Sigmoid colon (tissue), 6 donors: ENCODE measurements at regions not wholly inside any gene's neighbourhood (a gene's known extent, or its start where the extent isn't known, plus 50 kb on each side); places are given as distances from the start of the nearest gene placed in this dataset.

Source experiments
- DNase-seq: peaks from one replicate; pipeline ENCODE4 v3.0.0-alpha.2; 2019
- H3K27ac ChIP-seq, 4 donors: fragments of 200-600 bp; sonication (generic); one replicate each; pipeline ENCODE4 v1.5.1; 2016 to 2019; ENCODE audit warnings: mild to moderate bottlenecking in 1 of 4
- H3K27me3 ChIP-seq, 3 donors: fragments of 200-600 bp; sonication (generic); one replicate each; pipeline ENCODE4 v1.5.1; 2019; ENCODE audit warnings: mild to moderate bottlenecking in 1 of 3
- H3K36me3 ChIP-seq, 4 donors: fragments of 200-600 bp; sonication (generic); one replicate each; pipeline ENCODE4 v1.5.1; 2016 to 2019
- H3K4me1 ChIP-seq, 4 donors: fragments of 200-600 bp; sonication (generic); one replicate each; pipeline ENCODE4 v1.5.1; 2017 to 2019
- H3K4me3 ChIP-seq, 4 donors: fragments of 200-600 bp; sonication (generic); one replicate each; pipeline ENCODE4 v1.5.1; 2017 to 2019; ENCODE audit warnings: mild to moderate bottlenecking in 2 of 4, moderate library complexity in 1 of 4
- H3K9me3 ChIP-seq, 4 donors: fragments of 200-600 bp in 3 of 4; sonication (generic) in 3 of 4; one replicate each; pipeline versions ENCODE4 v1.5.1 to v1.6.1; 2013 to 2019
- EP300 ChIP-seq, 4 donors: sonication (generic); formaldehyde crosslinking; IDR thresholded peaks; one replicate each; pipeline ENCODE4 v1.6.1; 2017; ENCODE audit warnings: antibody characterized with exemption in 4 of 4
- POLR2A ChIP-seq, 2 donors: fragments of 450-650 bp; IDR thresholded peaks; one replicate each; pipeline ENCODE4 v1.6.1; 2016; ENCODE audit warnings: antibody characterized with exemption in 2 of 2, mild to moderate bottlenecking in 2 of 2, moderate library complexity in 2 of 2
- POLR2AphosphoS5 ChIP-seq, 4 donors: sonication (generic); formaldehyde crosslinking; IDR thresholded peaks; one replicate each; pipeline ENCODE4 v1.6.1; 2017; ENCODE audit warnings: antibody characterized with exemption in 4 of 4
- WGBS, 2 donors: extraction: QIAGEN DNeasy Blood & Tissue Kit; methylation state at CpG; one replicate each; pipeline ENCODE4 v1.1.7; 2013; 5-methylcytosine and 5-hydroxymethylcytosine counted together
- intact Hi-C: fragments of 100-400 bp; cut with DNase I; formaldehyde crosslinking; loops from one replicate; pipeline ENCODE4 v1.15.1; 2023
- TF ChIP-seq, protein P1 (sequence below), 4 experiments: fragments of 450-650 bp in 3 of 4; fragments of 200-600 bp in 1 of 4; IDR thresholded peaks; one replicate each; pipeline ENCODE4 v1.5.1; 2016 to 2019; ENCODE audit warnings: antibody characterized with exemption in 4 of 4, mild to moderate bottlenecking in 3 of 4, moderate library complexity in 2 of 4
- donor health status: healthy with polysubstance abuse.
- donor health status: healthy.

DNA sequence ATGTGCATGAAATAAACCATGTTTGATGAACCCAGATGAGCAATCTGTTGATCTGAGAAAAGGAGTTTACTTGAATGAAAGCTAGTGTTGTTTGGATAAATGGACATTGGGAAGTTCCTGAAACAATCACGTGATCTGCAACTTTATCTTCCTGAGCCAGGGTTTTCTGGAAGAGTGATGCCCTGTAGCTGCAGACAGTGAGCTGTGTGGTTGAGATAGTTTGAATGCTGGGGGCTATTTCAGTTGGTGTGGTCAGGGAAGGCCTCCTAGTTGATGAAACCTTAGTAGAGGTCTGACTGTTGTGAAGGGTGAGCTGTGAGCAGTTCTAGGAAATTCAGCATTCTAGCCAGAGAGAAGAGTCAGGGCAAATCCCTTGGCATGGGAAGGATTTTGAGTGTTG is 643.7 kb downstream of the UTRN start:
- peaks cover 0 to 4% (median 0%) of the 10 kb centered on the region in 4 donors for H3K4me1 ChIP-seq
- H3K27me3 ChIP-seq: no peaks in the 10 kb centered on the region
- no peak overlapping the region for H3K27ac ChIP-seq
- intact Hi-C loops: no loop called here
- TF ChIP-seq EP300 (IDR thresholded peaks at IDR 0.05): no peak
- TF ChIP-seq POLR2AphosphoS5 (IDR thresholded peaks at IDR 0.05): no peak
- TF ChIP-seq, protein P1, sequence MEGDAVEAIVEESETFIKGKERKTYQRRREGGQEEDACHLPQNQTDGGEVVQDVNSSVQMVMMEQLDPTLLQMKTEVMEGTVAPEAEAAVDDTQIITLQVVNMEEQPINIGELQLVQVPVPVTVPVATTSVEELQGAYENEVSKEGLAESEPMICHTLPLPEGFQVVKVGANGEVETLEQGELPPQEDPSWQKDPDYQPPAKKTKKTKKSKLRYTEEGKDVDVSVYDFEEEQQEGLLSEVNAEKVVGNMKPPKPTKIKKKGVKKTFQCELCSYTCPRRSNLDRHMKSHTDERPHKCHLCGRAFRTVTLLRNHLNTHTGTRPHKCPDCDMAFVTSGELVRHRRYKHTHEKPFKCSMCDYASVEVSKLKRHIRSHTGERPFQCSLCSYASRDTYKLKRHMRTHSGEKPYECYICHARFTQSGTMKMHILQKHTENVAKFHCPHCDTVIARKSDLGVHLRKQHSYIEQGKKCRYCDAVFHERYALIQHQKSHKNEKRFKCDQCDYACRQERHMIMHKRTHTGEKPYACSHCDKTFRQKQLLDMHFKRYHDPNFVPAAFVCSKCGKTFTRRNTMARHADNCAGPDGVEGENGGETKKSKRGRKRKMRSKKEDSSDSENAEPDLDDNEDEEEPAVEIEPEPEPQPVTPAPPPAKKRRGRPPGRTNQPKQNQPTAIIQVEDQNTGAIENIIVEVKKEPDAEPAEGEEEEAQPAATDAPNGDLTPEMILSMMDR (IDR thresholded peaks at IDR 0.05): no peak
- TF ChIP-seq POLR2A (IDR thresholded peaks at IDR 0.05): no peak
- 90 to 96% methylated on average over 1 of the region's 1 CpG for WGBS, 2 donors
- H3K9me3 ChIP-seq: no peaks in the 10 kb centered on the region
- DNase-seq: no peak
- no peak overlapping the region for H3K4me3 ChIP-seq
- H3K36me3 ChIP-seq: no peaks in the 10 kb centered on the region

- no peak overlapping the region for H3K27ac ChIP-seq
- WGBS, 2 donors: 90 to 91% methylated on average over 1 of the region's 1 CpG
Measured at GRCh38 chr6:144929262-144929661, 644.1 kb downstream of the UTRN start.

GRCh38 chr6:144931172-144932035 is 646.3 kb downstream of the UTRN start:
- WGBS, 2 donors: 51 to 59% methylated on average over 6 of the region's 6 CpGs
- intact Hi-C loops: loop anchor here (5.0 kb wide), 1 partner anchor 344 kb away; no protein-coding TSS in a partner anchor

More at GRCh38 chr6:144929262-144929661, 644.1 kb downstream of the UTRN start:
- Histone ChIP-seq H3K27me3 (no peaks in the 10 kb centered on the region), H3K9me3 (no peaks in the 10 kb centered on the region), H3K4me1 (peaks cover 0 to 4% (median 0%) of the 10 kb centered on the region in 4 donors), H3K4me3 (no peak overlapping the region), H3K36me3 (no peaks in the 10 kb centered on the region)
- intact Hi-C loops: no loop called here
- DNase-seq: no peak
- TF ChIP-seq POLR2AphosphoS5 (IDR thresholded peaks at IDR 0.05) (no peak), EP300 (IDR thresholded peaks at IDR 0.05) (no peak), POLR2A (IDR thresholded peaks at IDR 0.05) (no peak)
- TF ChIP-seq, protein P1 (IDR thresholded peaks at IDR 0.05): no peak

GRCh38 chr6:144932621-144933020 is 647.5 kb downstream of the UTRN start:
- intact Hi-C loops: loop anchor here (5.0 kb wide), 1 partner anchor 345 kb away; no protein-coding TSS in a partner anchor
- DNase-seq: no peak
- Histone ChIP-seq H3K4me3 (no peak overlapping the region), H3K27me3 (no peaks in the 10 kb centered on the region), H3K9me3 (no peaks in the 10 kb centered on the region), H3K4me1 (peaks cover 0 to 4% (median 0%) of the 10 kb centered on the region in 4 donors), H3K36me3 (no peaks in the 10 kb centered on the region), H3K27ac (no peak overlapping the region)
- TF ChIP-seq POLR2A (IDR thresholded peaks at IDR 0.05) (no peak), POLR2AphosphoS5 (IDR thresholded peaks at IDR 0.05) (no peak), EP300 (IDR thresholded peaks at IDR 0.05) (no peak)
- TF ChIP-seq, protein P1 (IDR thresholded peaks at IDR 0.05): no peak
- WGBS, 2 donors: 67 to 82% methylated on average over 1 of the region's 1 CpG

More at GRCh38 chr6:144931172-144932035, 646.3 kb downstream of the UTRN start:
- no peak overlapping the region for H3K4me3 ChIP-seq
- H3K27ac ChIP-seq: no peak overlapping the region
- peaks cover 0 to 4% (median 0%) of the 10 kb centered on the region in 4 donors for H3K4me1 ChIP-seq
- H3K36me3 ChIP-seq: no peaks in the 10 kb centered on the region
- H3K27me3 ChIP-seq: no peaks in the 10 kb centered on the region
- TF ChIP-seq, protein P1 (IDR thresholded peaks at IDR 0.05): peak in 2 of 4 experiments; percentile 17 to 51
- no peak for TF ChIP-seq POLR2AphosphoS5 (IDR thresholded peaks at IDR 0.05)
- DNase-seq: no peak
- H3K9me3 ChIP-seq: no peaks in the 10 kb centered on the region
